Subcutaneous abdominal adipose tissue (tissue), 5 donors: ENCODE measurements at regions not wholly inside any gene's neighbourhood (a gene's known extent, or its start where the extent isn't known, plus 50 kb on each side); places are given as distances from the start of the nearest gene placed in this dataset.

Experiments used
- H3K27ac ChIP-seq: one replicate; pipeline ENCODE4 v1.7.0; 2013; ENCODE audit warnings: low read depth, mild to moderate bottlenecking, inconsistent platforms, low read length, moderate library complexity
- H3K27me3 ChIP-seq, 5 donors: one replicate each; pipeline ENCODE4 v1.7.0; 2013; ENCODE audit warnings: low read length in 5 of 5, inconsistent platforms in 1 of 5; ENCODE audit not compliant: control insufficient read depth in 5 of 5, insufficient read depth in 4 of 5
- H3K36me3 ChIP-seq, 5 donors: one replicate each; pipeline ENCODE4 v1.7.0; 2013; ENCODE audit warnings: low read length in 5 of 5; ENCODE audit not compliant: control insufficient read depth in 5 of 5, insufficient read depth in 5 of 5
- H3K4me1 ChIP-seq, 5 donors: one replicate each; pipeline ENCODE4 v1.7.0; 2013; ENCODE audit warnings: low read length in 5 of 5, mild to moderate bottlenecking in 3 of 5, moderate library complexity in 1 of 5; ENCODE audit not compliant: control insufficient read depth in 5 of 5, insufficient read depth in 5 of 5
- H3K4me3 ChIP-seq, 5 donors: one replicate each; pipeline ENCODE4 v1.7.0; 2013; ENCODE audit warnings: low read length in 5 of 5, low read depth in 1 of 5
- H3K9ac ChIP-seq, 5 donors: one replicate each; pipeline ENCODE4 v1.7.0; 2013; ENCODE audit warnings: low read length in 5 of 5, mild to moderate bottlenecking in 4 of 5, moderate library complexity in 3 of 5
- H3K9me3 ChIP-seq, 5 donors: one replicate each; pipeline ENCODE4 v1.7.0; 2013; ENCODE audit warnings: low read length in 5 of 5; ENCODE audit not compliant: control insufficient read depth in 5 of 5
- donor health status: healthy.
- donor health status: healthy.
- donor health status: healthy.
- donor health status: healthy.
- donor health status: healthy.

GRCh38 chr4:34200535-34200934 lies 2043.8 kb downstream of the ARAP2 start:
- no peaks in the 10 kb centered on the region for H3K4me1 ChIP-seq
- peaks cover 0 to 3% (median 0%) of the 10 kb centered on the region in 5 donors for H3K9me3 ChIP-seq
- no peak overlapping the region for H3K9ac ChIP-seq
- no peak overlapping the region for H3K27ac ChIP-seq
- H3K4me3 ChIP-seq, result no peak overlapping the region
- no peaks in the 10 kb centered on the region for H3K36me3 ChIP-seq
- H3K27me3 ChIP-seq, result no peaks in the 10 kb centered on the region

GRCh38 chr4:34202154-34202553 lies 2042.2 kb downstream of the ARAP2 start:
- Histone ChIP-seq H3K27ac (no peak overlapping the region), H3K27me3 (no peaks in the 10 kb centered on the region), H3K9ac (no peak overlapping the region), H3K4me1 (no peaks in the 10 kb centered on the region), H3K4me3 (no peak overlapping the region), H3K36me3 (no peaks in the 10 kb centered on the region), H3K9me3 (peaks cover 0 to 8% (median 0%) of the 10 kb centered on the region in 5 donors)

- Histone ChIP-seq H3K36me3 (no peaks in the 10 kb centered on the region), H3K4me3 (no peak overlapping the region), H3K4me1 (no peaks in the 10 kb centered on the region), H3K9me3 (no peaks in the 10 kb centered on the region), H3K9ac (no peak overlapping the region), H3K27me3 (no peaks in the 10 kb centered on the region), H3K27ac (no peak overlapping the region)
Observed at GRCh38 chr4:34220601-34221000, 2023.7 kb downstream of the ARAP2 start.

GRCh38 chr4:34221986-34222385 lies 2022.3 kb downstream of the ARAP2 start:
- H3K4me1 ChIP-seq, result peaks cover 0 to under 1% (median 0%) of the 10 kb centered on the region in 5 donors
- H3K9me3 ChIP-seq, result peaks cover 0 to 7% (median 0%) of the 10 kb centered on the region in 5 donors
- no peak overlapping the region for H3K4me3 ChIP-seq
- H3K9ac ChIP-seq, result no peak overlapping the region
- H3K27me3 ChIP-seq, result no peaks in the 10 kb centered on the region
- no peaks in the 10 kb centered on the region for H3K36me3 ChIP-seq
- H3K27ac ChIP-seq, result no peak overlapping the region

- peaks cover 0 to 4% (median 0%) of the 10 kb centered on the region in 5 donors for H3K9me3 ChIP-seq
- no peaks in the 10 kb centered on the region for H3K36me3 ChIP-seq
- H3K9ac ChIP-seq, result no peak overlapping the region
- no peak overlapping the region for H3K27ac ChIP-seq
- H3K4me1 ChIP-seq, result no peaks in the 10 kb centered on the region
- H3K4me3 ChIP-seq, result no peak overlapping the region
- no peaks in the 10 kb centered on the region for H3K27me3 ChIP-seq
Observed at GRCh38 chr4:34236118-34236517, 2008.2 kb downstream of the ARAP2 start.

- H3K36me3 ChIP-seq, result no peaks in the 10 kb centered on the region
- no peaks in the 10 kb centered on the region for H3K27me3 ChIP-seq
- H3K4me1 ChIP-seq, result no peaks in the 10 kb centered on the region
- no peak overlapping the region for H3K9ac ChIP-seq
- no peak overlapping the region for H3K4me3 ChIP-seq
- H3K27ac ChIP-seq, result no peak overlapping the region
- H3K9me3 ChIP-seq, result no peaks in the 10 kb centered on the region
Observed at GRCh38 chr4:34245276-34245675, 1999.0 kb downstream of the ARAP2 start.

GRCh38 chr4:34250562-34250961 lies 1993.8 kb downstream of the ARAP2 start:
- Histone ChIP-seq H3K4me1 (no peaks in the 10 kb centered on the region), H3K4me3 (no peak overlapping the region), H3K9me3 (no peaks in the 10 kb centered on the region), H3K27me3 (no peaks in the 10 kb centered on the region), H3K27ac (no peak overlapping the region), H3K9ac (no peak overlapping the region), H3K36me3 (no peaks in the 10 kb centered on the region)

- H3K36me3 ChIP-seq, result no peaks in the 10 kb centered on the region
- no peak overlapping the region for H3K9ac ChIP-seq
- no peaks in the 10 kb centered on the region for H3K9me3 ChIP-seq
- H3K27ac ChIP-seq, result no peak overlapping the region
- H3K27me3 ChIP-seq, result no peaks in the 10 kb centered on the region
- no peak overlapping the region for H3K4me3 ChIP-seq
- H3K4me1 ChIP-seq, result no peaks in the 10 kb centered on the region
Observed at GRCh38 chr4:34253239-34253638, 1991.1 kb downstream of the ARAP2 start.

GRCh38 chr4:34258176-34258575 lies 1986.1 kb downstream of the ARAP2 start:
- Histone ChIP-seq H3K4me3 (no peak overlapping the region), H3K27ac (no peak overlapping the region), H3K9ac (no peak overlapping the region), H3K36me3 (no peaks in the 10 kb centered on the region), H3K27me3 (no peaks in the 10 kb centered on the region), H3K4me1 (no peaks in the 10 kb centered on the region), H3K9me3 (peaks cover 0 to 5% (median 0%) of the 10 kb centered on the region in 5 donors)

- Histone ChIP-seq H3K4me1 (no peaks in the 10 kb centered on the region), H3K4me3 (no peak overlapping the region)
Observed at GRCh38 chr4:34261799-34262314, 1982.5 kb downstream of the ARAP2 start.

GRCh38 chr4:34269613-34270012 lies 1974.7 kb downstream of the ARAP2 start:
- Histone ChIP-seq H3K9ac (no peak overlapping the region), H3K9me3 (no peaks in the 10 kb centered on the region), H3K4me1 (no peaks in the 10 kb centered on the region), H3K27ac (no peak overlapping the region), H3K36me3 (no peaks in the 10 kb centered on the region), H3K27me3 (no peaks in the 10 kb centered on the region), H3K4me3 (no peak overlapping the region)

More at GRCh38 chr4:34261799-34262314, 1982.5 kb downstream of the ARAP2 start:
- no peak overlapping the region for H3K9ac ChIP-seq
- H3K36me3 ChIP-seq, result no peaks in the 10 kb centered on the region
- H3K9me3 ChIP-seq, result peaks cover 0 to 6% (median 0%) of the 10 kb centered on the region in 5 donors
- H3K27me3 ChIP-seq, result no peaks in the 10 kb centered on the region
- H3K27ac ChIP-seq, result no peak overlapping the region
